GM18909 (cell line): ENCODE measurements at regions not wholly inside any gene's neighbourhood (a gene's known extent, or its start where the extent isn't known, plus 50 kb on each side); places are given as distances from the start of the nearest gene placed in this dataset.
"Not testable (repeated sequence)": the region's sequence is repeated elsewhere in the genome, so short reads cannot be mapped to it uniquely, and the experiment has no call there.

ENCODE experiments used
- ATAC-seq: cut with Tn5 transposase; IDR thresholded peaks from one replicate; pipeline ENCODE4 v1.9.1; 2021; ENCODE audit warnings: mild to moderate bottlenecking; ENCODE audit not compliant: unreplicated experiment, poor library complexity

DNA sequence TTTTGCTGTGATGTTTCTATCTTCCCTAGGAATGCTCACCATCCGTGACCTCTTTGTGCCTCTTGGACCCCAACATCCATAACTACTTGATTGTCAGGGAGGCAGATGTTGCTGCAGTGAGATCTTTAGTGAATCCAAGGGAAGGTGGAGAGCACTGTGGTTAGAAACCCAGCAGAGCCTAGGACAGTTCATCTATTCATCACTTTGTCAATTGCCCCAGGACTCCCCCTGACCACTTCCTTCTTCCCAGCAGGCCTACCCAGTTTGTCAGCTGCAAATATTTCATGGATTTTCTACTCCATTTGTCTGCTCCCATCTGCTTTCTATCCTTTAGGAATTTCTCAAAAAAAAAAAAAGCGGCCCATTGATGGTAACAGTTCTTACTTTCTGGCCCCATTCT is 942.8 kb downstream of the PCDH7 start:
- ATAC-seq = no peak

DNA sequence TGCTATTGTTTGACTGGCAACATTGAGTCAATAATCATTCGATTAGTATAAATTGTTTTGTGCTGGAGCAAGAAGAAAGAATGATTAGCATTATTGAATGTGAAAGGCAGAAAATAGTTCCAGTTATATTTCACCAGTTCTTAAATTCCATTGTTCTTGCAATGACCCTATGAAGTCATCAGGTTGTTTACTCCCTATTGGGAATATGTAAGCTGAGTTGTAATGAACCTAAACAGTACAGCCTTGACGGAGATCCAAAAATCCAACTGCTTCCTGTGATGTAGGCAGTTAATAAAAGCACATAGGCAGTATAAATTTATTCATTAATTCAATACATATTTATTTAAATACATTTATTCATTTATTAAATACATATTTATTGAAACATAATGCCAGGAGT is 947.5 kb downstream of the PCDH7 start:
- ATAC-seq = no peak

DNA sequence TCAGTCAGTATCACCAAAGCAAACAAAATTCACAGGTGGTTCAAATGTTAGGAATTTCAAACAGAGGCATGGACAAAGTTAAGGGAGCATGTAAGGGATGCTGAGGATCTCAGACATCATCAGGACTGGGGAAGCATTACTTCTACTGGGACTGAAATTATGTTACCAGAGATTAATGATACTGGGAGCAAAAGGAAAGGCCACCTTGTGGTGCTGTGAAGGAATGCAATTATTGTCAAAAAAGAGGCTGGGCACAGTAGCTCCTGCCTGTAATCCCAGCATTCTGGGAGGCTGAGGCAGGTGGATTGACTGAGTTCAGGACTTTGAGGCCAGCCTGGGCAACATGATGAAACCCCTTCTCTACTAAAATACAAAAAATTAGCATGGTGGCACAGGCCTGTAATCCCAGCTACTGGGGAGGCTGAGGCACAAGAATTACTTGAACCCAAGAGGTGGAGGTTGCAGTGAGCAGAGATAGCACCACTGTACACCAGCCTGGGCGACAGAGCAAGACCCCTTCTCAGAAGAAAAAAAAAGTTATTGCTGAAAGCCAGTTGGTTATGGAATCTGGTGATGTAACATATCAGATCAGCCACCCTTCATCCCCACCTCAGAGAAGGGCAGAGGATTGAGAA is 954.3 kb downstream of the PCDH7 start:
- no peak for ATAC-seq

DNA sequence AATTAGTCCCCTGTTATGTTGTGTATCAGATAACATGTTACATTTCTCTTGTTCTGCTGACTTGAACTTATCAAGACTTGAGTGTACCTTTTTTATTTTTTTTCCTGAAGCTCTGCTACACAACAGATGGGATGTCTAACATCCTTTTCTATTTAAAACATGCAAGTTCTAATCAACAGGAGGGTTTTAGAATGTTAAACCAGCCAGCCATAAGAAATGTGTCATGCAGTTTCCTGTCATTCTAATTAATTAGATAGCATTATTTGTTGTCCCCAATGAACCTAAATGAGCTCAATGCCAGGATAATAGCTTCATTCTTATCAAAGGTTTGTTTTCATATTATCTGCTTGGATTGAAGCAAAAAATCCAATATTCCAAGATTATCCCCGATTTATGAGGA is 958.2 kb downstream of the PCDH7 start:
- ATAC-seq = no peak

- no peak for ATAC-seq
Observed at GRCh38 chr4:31682796-31683195, 962.6 kb downstream of the PCDH7 start.

- ATAC-seq = no peak
Observed at GRCh38 chr4:31687717-31688342, 967.7 kb downstream of the PCDH7 start.

DNA sequence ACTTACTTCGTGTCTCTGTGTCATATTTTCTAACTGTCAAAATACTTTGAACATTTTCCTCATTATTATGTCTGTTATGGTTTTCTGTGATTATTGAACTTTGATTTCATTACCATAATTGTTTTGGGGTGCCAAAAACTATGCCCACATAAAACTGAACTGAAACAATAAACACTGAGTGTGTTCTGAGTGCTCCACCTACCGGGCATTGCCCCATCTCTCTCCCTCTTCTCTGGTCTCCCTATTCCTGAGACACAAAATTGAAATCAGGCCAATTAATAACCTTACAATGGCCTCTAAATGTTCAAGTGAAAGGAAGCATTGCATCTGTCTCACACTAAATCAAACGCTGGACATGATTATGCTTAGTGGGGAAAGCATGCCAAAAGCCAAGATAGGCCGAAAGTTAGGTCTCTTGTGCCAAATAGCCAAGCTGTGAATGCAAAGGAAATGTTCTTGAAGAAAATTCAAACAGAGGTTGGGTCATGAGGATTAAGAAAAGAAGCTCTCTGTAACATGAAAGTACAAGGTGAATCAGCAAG is 972.3 kb downstream of the PCDH7 start:
- ATAC-seq = no peak

GRCh38 chr4:31701256-31701655 is 981.1 kb downstream of the PCDH7 start:
- ATAC-seq = no peak

DNA sequence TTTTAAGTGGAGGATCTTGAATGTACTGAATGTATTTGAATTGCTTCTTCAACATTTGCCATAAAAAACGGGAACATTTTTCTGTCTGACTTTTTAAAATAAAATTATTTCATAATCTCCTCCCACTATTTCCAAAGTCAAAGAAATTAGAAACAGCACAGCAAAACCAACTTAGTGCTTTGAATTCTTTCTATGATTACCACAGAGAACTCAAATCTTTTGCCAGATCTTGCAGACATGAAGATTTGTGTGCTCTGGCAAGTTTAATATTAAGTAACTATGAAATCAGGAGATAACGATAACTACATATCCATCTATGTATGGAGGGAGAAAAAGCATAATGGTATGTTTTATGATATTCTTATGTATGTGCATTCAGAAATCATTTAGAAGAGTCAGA is 982.2 kb downstream of the PCDH7 start:
- no peak for ATAC-seq

GRCh38 chr4:31714238-31714637 is 994.1 kb downstream of the PCDH7 start:
- no peak for ATAC-seq

GRCh38 chr4:31715302-31715701 is 995.1 kb downstream of the PCDH7 start:
- no peak for ATAC-seq

DNA sequence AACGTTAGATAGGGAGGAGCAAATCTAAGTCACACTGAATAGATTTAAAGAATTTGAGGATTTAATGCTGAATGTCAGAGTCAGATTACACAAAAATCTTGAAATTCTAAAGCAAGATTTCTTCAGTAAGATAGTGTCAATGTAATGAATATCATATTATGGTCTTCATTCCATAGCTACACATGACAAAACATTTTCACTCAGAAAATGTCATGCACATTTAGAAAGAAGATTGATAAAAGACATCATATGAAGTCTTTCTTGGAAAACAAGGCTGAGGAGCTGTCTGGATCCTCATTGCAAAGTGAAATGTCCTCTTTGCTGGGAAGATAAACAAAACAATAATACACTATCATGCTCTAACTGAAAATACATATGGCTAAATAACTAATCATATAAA is 1006.9 kb downstream of the PCDH7 start:
- ATAC-seq = no peak

- ATAC-seq = no peak
Observed at GRCh38 chr4:31735004-31735403, 1014.8 kb downstream of the PCDH7 start.

- ATAC-seq = no peak
Observed at GRCh38 chr4:31737419-31737818, 1017.2 kb downstream of the PCDH7 start.

DNA sequence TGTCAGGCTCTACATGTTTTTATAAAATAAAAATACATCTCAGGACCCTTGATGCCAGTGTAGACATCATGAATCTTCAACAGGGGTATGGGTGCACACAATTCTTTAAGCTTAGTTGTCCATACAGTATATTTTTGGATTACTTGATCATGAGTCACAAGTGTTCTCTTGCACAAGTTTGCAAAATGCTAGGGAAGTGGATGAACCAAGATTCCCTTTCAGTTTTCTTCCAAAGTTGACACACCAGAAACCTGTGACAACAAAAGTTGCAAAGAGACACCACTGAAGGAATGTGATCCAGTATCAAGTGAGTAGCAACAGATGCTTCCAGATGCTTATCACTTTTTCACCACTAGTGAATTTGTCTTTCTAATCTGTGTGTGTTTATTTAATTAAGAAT is 1021.2 kb downstream of the PCDH7 start:
- ATAC-seq = no peak

DNA sequence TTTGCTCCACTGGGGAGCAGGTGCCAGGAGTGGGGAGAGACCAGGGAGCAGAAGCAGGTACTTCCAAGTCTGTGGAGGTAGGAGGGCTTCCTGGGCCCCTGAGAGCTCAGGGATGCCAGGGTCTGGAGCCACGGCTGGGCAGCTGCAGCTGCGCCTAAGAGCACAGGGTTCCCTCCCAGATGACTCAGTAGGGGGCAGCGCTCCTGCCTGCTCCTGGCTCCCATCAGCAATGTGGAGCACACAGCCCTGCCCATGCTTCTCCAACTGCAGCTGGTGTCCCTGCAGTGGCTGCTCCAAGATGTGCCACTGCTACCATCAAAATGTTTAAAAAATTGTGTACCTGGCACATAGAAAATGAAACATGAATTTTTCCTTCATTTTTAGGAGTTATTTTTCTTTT is 1028.2 kb downstream of the PCDH7 start:
- ATAC-seq = no peak

DNA sequence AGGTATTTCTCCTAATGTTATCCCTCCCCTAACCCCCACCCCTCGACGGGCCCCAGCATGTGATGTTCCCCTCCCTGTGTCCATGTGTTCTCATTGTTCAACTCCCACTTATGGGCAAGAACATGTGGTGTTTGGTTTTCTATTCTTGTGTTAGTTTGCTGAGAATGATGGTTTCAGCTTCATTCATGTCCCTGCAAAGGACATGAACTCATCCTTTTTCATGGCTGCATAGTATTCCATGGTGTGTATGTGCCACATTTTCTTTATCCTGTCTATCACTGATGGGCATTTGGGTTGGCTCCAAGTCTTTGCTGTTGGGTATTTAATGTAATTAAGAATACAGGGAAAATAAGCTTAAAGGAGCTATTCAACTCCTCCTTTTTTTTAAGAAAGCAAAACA is 1030.4 kb downstream of the PCDH7 start:
- not testable (repeated sequence) for ATAC-seq

GRCh38 chr4:31755751-31756150 is 1035.6 kb downstream of the PCDH7 start:
- no peak for ATAC-seq

DNA sequence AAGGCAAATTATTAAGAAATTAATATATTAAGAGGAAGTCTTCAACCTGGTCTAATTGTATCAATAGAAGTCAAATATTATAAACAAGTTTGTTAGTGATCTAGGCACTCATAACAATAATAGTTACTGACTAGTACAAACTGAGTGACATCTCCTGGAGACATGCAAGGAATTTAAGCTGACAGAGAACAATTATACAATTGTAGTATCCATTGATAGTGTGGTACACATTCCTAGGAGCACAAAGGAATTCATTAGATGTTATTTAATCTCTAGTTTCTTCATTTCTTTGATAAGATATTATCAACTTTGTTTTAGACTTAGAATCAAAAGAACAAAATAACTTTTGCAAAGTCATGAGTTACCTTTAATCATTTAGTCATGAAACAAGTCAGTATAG is 1048.6 kb downstream of the PCDH7 start:
- ATAC-seq = no peak

GRCh38 chr4:31783311-31783710 is 1063.1 kb downstream of the PCDH7 start:
- ATAC-seq = no peak

DNA sequence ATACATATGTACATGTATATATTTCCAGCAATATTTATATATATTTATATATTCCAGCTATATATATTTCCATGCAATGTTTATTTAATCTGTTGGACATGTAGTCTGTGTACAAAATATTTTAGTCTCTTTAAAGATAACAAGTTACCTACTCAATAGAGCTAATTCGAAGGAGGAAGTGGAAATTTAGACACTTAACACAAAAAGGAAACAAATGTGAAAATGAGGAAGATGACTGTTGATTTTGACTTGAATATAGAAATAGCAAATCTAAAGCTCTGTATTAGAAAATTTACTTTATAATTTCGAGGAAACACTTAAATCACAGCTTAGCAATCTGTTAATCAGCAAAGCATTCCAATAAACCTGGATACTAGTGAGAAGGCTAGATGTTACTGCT is 1064.4 kb downstream of the PCDH7 start:
- no peak for ATAC-seq

DNA sequence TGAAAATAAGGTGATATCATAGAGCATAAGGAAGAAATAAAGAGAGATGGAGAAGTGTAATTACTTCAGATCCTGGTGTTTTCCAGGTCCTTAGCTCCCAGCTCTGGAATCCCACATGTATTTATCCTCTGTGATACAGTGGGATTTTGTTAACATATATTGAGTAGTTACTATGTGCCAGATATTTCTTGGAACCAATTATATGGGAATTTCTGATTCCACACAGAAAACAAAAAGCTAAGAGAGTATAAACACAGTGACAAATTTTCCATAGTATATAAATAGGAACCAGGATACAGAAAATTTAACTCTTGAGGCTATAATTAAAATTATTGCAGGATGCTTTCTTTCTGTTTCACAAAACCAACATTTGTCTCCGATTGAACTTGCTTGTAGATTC is 1067.5 kb downstream of the PCDH7 start:
- no peak for ATAC-seq
